ENCODE measurements at regions not wholly inside any gene's neighbourhood (a gene's known extent, or its start where the extent isn't known, plus 50 kb on each side); places are given as distances from the start of the nearest gene placed in this dataset.

DNA sequence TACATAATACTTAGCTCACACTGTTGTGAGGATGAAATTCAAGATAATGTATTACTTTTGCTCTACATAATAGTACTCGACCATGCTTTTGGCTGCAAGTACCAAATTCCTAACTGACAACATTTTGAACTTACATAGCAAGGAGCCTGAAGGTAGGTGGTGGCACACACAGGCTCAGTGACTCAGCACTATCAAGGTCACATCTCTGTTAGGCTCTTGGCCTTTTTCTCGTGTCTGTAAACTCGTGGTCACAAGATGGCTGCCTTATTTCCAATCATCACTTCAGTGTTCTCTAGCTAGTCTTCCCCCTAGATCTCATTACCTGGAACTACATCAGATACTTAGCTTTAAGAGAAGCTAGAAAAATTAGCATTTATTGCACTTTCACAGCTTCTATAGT, 61.4 kb upstream of the ABCB5 start:
- Histone ChIP-seq H2AK9ac (replicated peaks; ENCODE audit: low read depth, low read length, poor library complexity) (no peak overlapping the region), H2BK15ac (ENCODE audit: low read depth, low read length) (no peak overlapping the region), H4K8ac (ENCODE audit: low read depth in 2 of 2, low read length in 2 of 2) (no peak overlapping the region), H3K23ac (ENCODE audit: low read depth, low read length) (no peak overlapping the region), H3K4ac (ENCODE audit: low read depth, low read length) (no peak overlapping the region), H2BK20ac (ENCODE audit: low read depth, low read length) (no peak overlapping the region), H3K79me1 (ENCODE audit: low read depth in 1 of 2, low read length in 2 of 2) (no peaks in the 10 kb centered on the region), H3K4me1 (ENCODE audit: control insufficient read depth, insufficient read depth, low read length) (no peaks in the 10 kb centered on the region), H3K9ac (ENCODE audit: low read depth, low read length) (no peak overlapping the region), H3K27me3 (ENCODE audit: control insufficient read depth, insufficient read depth, low read length) (no peaks in the 10 kb centered on the region), H3K27ac (ENCODE audit: insufficient read depth, low read length) (no peak overlapping the region), H3K18ac (ENCODE audit: low read depth, low read length) (no peak overlapping the region), H3K36me3 (ENCODE audit: control insufficient read depth, insufficient read depth, low read length) (no peaks in the 10 kb centered on the region), H3K14ac (replicated peaks; ENCODE audit: low read depth, low read length) (no peak overlapping the region), H2AFZ (replicated peaks; ENCODE audit: low read length, poor library complexity) (no peak overlapping the region), H3K4me2 (ENCODE audit: low read depth, low read length) (no peak overlapping the region), H3K9me3 (ENCODE audit: control insufficient read depth, insufficient read depth, low read length) (no peaks in the 10 kb centered on the region), H4K5ac (ENCODE audit: low read depth, low read length) (no peak overlapping the region), H2BK120ac (ENCODE audit: low read depth, low read length) (no peak overlapping the region), H3K4me3 (ENCODE audit: insufficient read depth, low read depth, low read length) (no peak overlapping the region), H2AK5ac (ENCODE audit: low read depth, low read length) (no peak overlapping the region), H2BK5ac (ENCODE audit: low read depth, low read length, poor library complexity, severe bottlenecking) (no peak overlapping the region), H4K91ac (ENCODE audit: insufficient read depth, low read depth, low read length) (no peak overlapping the region), H3K56ac (ENCODE audit: extremely low read depth, insufficient read depth, low read length) (no peak overlapping the region), H3K9me1 (ENCODE audit: insufficient read depth, low read length) (no peaks in the 10 kb centered on the region), H4K20me1 (ENCODE audit: insufficient read depth, low read length) (no peaks in the 10 kb centered on the region)
- in situ Hi-C loops (cut with MboI; ENCODE audit: low sequenced_read_pairs) (no loop called here), dilution Hi-C loops (cut with HindIII; ENCODE audit: low sequenced_read_pairs, unreplicated experiment) (no loop called here), intact Hi-C loops (cut with micrococcal nuclease) (no loop called here)
- DNase-seq (no peak), ATAC-seq (ENCODE audit: low read depth) (no peak)
- TF ChIP-seq MAZ (IDR thresholded peaks at IDR 0.05; ENCODE audit: borderline replicate concordance, low read depth, low read length), result no peak
- TF ChIP-seq, protein P1, sequence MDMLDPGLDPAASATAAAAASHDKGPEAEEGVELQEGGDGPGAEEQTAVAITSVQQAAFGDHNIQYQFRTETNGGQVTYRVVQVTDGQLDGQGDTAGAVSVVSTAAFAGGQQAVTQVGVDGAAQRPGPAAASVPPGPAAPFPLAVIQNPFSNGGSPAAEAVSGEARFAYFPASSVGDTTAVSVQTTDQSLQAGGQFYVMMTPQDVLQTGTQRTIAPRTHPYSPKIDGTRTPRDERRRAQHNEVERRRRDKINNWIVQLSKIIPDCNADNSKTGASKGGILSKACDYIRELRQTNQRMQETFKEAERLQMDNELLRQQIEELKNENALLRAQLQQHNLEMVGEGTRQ (IDR thresholded peaks at IDR 0.05; ENCODE audit: low read depth, low read length), result no peak
- TF ChIP-seq, protein P2, sequence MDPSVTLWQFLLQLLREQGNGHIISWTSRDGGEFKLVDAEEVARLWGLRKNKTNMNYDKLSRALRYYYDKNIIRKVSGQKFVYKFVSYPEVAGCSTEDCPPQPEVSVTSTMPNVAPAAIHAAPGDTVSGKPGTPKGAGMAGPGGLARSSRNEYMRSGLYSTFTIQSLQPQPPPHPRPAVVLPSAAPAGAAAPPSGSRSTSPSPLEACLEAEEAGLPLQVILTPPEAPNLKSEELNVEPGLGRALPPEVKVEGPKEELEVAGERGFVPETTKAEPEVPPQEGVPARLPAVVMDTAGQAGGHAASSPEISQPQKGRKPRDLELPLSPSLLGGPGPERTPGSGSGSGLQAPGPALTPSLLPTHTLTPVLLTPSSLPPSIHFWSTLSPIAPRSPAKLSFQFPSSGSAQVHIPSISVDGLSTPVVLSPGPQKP (IDR thresholded peaks at IDR 0.05; ENCODE audit: borderline replicate concordance, low read depth, low read length), result no peak
- no peak for TF ChIP-seq RCOR1 (IDR thresholded peaks at IDR 0.05; ENCODE audit: insufficient replicate concordance, low read length)
- no peak for TF ChIP-seq POLR2A (IDR thresholded peaks at IDR 0.05; ENCODE audit: low read depth, low read length)
- ChIA-PET CTCF (interaction anchor here (0.9 kb wide), 1 partner anchor 41 kb away, joined by 3 read pairs; no protein-coding TSS in a partner anchor), POLR2A (ENCODE audit: unreplicated experiment) (no interaction called here)
- no TSS peak for BruUV-seq (replicated peaks)
- no CpG with 5 or more reads among the region's 3 CpGs for WGBS, 2 experiments (ENCODE audit: extremely low coverage in 2 of 2, insufficient read length in 1 of 2)
